Parathyroid adenoma (tissue), 2 donors: ENCODE measurements at regions not wholly inside any gene's neighbourhood (a gene's known extent, or its start where the extent isn't known, plus 50 kb on each side); places are given as distances from the start of the nearest gene placed in this dataset.

Source experiments
- H2AFZ ChIP-seq: fragments of 300-600 bp; sonication (generic); one replicate; pipeline ENCODE4 v1.7.0; 2017; ENCODE audit warnings: antibody characterized with exemption, mild to moderate bottlenecking
- H3K27ac ChIP-seq: fragments of 300-600 bp; sonication (generic); one replicate; pipeline ENCODE4 v1.7.0; 2017
- H3K27me3 ChIP-seq: fragments of 300-600 bp; sonication (generic); one replicate; pipeline ENCODE4 v1.7.0; 2017; ENCODE audit warnings: low read length; ENCODE audit not compliant: control insufficient read depth, insufficient read depth
- H3K36me3 ChIP-seq: fragments of 300-600 bp; sonication (generic); one replicate; pipeline ENCODE4 v1.7.0; 2017; ENCODE audit warnings: low read length; ENCODE audit not compliant: control insufficient read depth, insufficient read depth
- H3K4me1 ChIP-seq: fragments of 300-600 bp; sonication (generic); one replicate; pipeline ENCODE4 v1.7.0; 2017; ENCODE audit warnings: control low read depth
- H3K4me2 ChIP-seq: fragments of 300-600 bp; sonication (generic); one replicate; pipeline ENCODE4 v1.7.0; 2017; ENCODE audit warnings: low read length
- H3K4me3 ChIP-seq: fragments of 300-600 bp; sonication (generic); one replicate; pipeline ENCODE4 v1.7.0; 2017; ENCODE audit warnings: low read depth, low read length
- H3K79me2 ChIP-seq: fragments of 300-600 bp; sonication (generic); one replicate; pipeline ENCODE4 v1.7.0; 2017; ENCODE audit warnings: control low read depth
- H3K9ac ChIP-seq: fragments of 300-600 bp; sonication (generic); one replicate; pipeline ENCODE4 v1.7.0; 2017; ENCODE audit warnings: mild to moderate bottlenecking
- H3K9me3 ChIP-seq: fragments of 300-600 bp; sonication (generic); one replicate; pipeline ENCODE4 v1.7.0; 2017; ENCODE audit warnings: low read length; ENCODE audit not compliant: control insufficient read depth
- CTCF ChIP-seq: fragments of 300-600 bp; sonication (generic); IDR thresholded peaks from one replicate; pipeline ENCODE4 v1.7.0; 2017; ENCODE audit warnings: antibody characterized with exemption, mild to moderate bottlenecking
- donor health status: primary hyperparathyroidism.

- no peak overlapping the region for H3K27ac ChIP-seq
- no peaks in the 10 kb centered on the region for H3K27me3 ChIP-seq
- H3K9me3 ChIP-seq = no peaks in the 10 kb centered on the region
- H3K4me2 ChIP-seq = no peak overlapping the region
- H3K79me2 ChIP-seq = no peaks in the 10 kb centered on the region
- no peak for TF ChIP-seq CTCF
- H2AFZ ChIP-seq = no peak overlapping the region
- H3K9ac ChIP-seq = no peak overlapping the region
- H3K4me3 ChIP-seq = no peak overlapping the region
- H3K36me3 ChIP-seq = no peaks in the 10 kb centered on the region
- H3K4me1 ChIP-seq = no peaks in the 10 kb centered on the region
Measured at GRCh38 chr19:32241306-32241705, 104.1 kb upstream of the ZNF507 start.

GRCh38 chr19:32241932-32242710, 103.3 kb upstream of the ZNF507 start:
- Histone ChIP-seq H3K9ac (no peak overlapping the region), H3K9me3 (no peaks in the 10 kb centered on the region), H3K4me3 (no peak overlapping the region), H3K27ac (no peak overlapping the region), H3K27me3 (no peaks in the 10 kb centered on the region), H2AFZ (no peak overlapping the region), H3K4me1 (no peaks in the 10 kb centered on the region), H3K36me3 (no peaks in the 10 kb centered on the region), H3K4me2 (no peak overlapping the region), H3K79me2 (no peaks in the 10 kb centered on the region)
- TF ChIP-seq CTCF = no peak

GRCh38 chr19:32246006-32246405, 99.4 kb upstream of the ZNF507 start:
- no peaks in the 10 kb centered on the region for H3K27me3 ChIP-seq
- H2AFZ ChIP-seq = no peak overlapping the region
- TF ChIP-seq CTCF = no peak
- no peaks in the 10 kb centered on the region for H3K4me1 ChIP-seq
- H3K9ac ChIP-seq = no peak overlapping the region
- H3K4me2 ChIP-seq = no peak overlapping the region
- H3K36me3 ChIP-seq = no peaks in the 10 kb centered on the region
- no peaks in the 10 kb centered on the region for H3K9me3 ChIP-seq
- H3K79me2 ChIP-seq = no peaks in the 10 kb centered on the region
- no peak overlapping the region for H3K27ac ChIP-seq
- H3K4me3 ChIP-seq = no peak overlapping the region

GRCh38 chr19:32251634-32252332, 93.6 kb upstream of the ZNF507 start:
- Histone ChIP-seq H3K4me1 (no peaks in the 10 kb centered on the region), H3K4me2 (no peak overlapping the region)
- TF ChIP-seq CTCF = no peak

More at GRCh38 chr19:32251634-32252332, 93.6 kb upstream of the ZNF507 start:
- no peaks in the 10 kb centered on the region for H3K9me3 ChIP-seq
- H3K79me2 ChIP-seq = no peaks in the 10 kb centered on the region
- H2AFZ ChIP-seq = no peak overlapping the region
- H3K4me3 ChIP-seq = no peak overlapping the region
- H3K36me3 ChIP-seq = no peaks in the 10 kb centered on the region
- no peak overlapping the region for H3K9ac ChIP-seq
- H3K27ac ChIP-seq = no peak overlapping the region
- peaks cover 4% of the 10 kb centered on the region for H3K27me3 ChIP-seq
